H1 (cell line): ENCODE measurements at regions not wholly inside any gene's neighbourhood (a gene's known extent, or its start where the extent isn't known, plus 50 kb on each side); places are given as distances from the start of the nearest gene placed in this dataset.

Experiments
- CHD2 ChIP-seq: IDR thresholded peaks from 2 replicates; pipeline ENCODE4 v1.6.1; 2012; ENCODE audit warnings: low read length, improper control_type of control experiment
- EP300 ChIP-seq, 2 experiments: IDR thresholded peaks; 1 replicate in 1 of 2; 2 replicates in 1 of 2; pipeline ENCODE4 v1.6.1; 2011 to 2012; ENCODE audit warnings: low read depth in 2 of 2, low read length in 2 of 2, mild to moderate bottlenecking in 2 of 2, borderline replicate concordance in 1 of 2, inconsistent platforms in 1 of 2, moderate library complexity in 1 of 2
- FOSL1 ChIP-seq: IDR thresholded peaks from 2 replicates; pipeline ENCODE4 v1.6.1; 2011; ENCODE audit warnings: mild to moderate bottlenecking, low read depth, low read length, moderate library complexity; ENCODE audit not compliant: insufficient read depth
- JUND ChIP-seq: IDR thresholded peaks from 2 replicates; pipeline ENCODE4 v1.6.1; 2011; ENCODE audit warnings: mild to moderate bottlenecking, improper control_type of control experiment, low read length
- RNF2 ChIP-seq: fragments of 200-900, 300-1000 bp; sonication (generic); IDR thresholded peaks from 2 replicates; pipeline ENCODE4 v1.7.1; 2016; ENCODE audit warnings: borderline replicate concordance, low read depth, mild to moderate bottlenecking, antibody characterized with exemption, low read length; ENCODE audit not compliant: poor library complexity, severe bottlenecking; ENCODE audit errors: missing control alignments
- SP1 ChIP-seq: IDR thresholded peaks from 2 replicates; pipeline ENCODE4 v1.6.1; 2011; ENCODE audit warnings: low read depth, low read length
- TEAD4 ChIP-seq: IDR thresholded peaks from 2 replicates; pipeline ENCODE4 v1.6.1; 2012; ENCODE audit warnings: low read depth, low read length, inconsistent platforms, mixed read lengths
- ZNF274 ChIP-seq: IDR thresholded peaks from 2 replicates; pipeline ENCODE4 v1.7.0; 2012; ENCODE audit warnings: low read length, borderline replicate concordance; ENCODE audit errors: extremely low read depth
- TF ChIP-seq, protein P1 (sequence below): fragments of 300-600 bp; sonication (generic); IDR thresholded peaks from 2 replicates; pipeline ENCODE4 v1.7.1; 2012; ENCODE audit warnings: low read length, moderate library complexity, mild to moderate bottlenecking, inconsistent platforms; ENCODE audit not compliant: insufficient replicate concordance
- TF ChIP-seq, protein P2 (sequence below): IDR thresholded peaks from 2 replicates; pipeline ENCODE4 v1.6.1; 2012; ENCODE audit warnings: inconsistent platforms

DNA sequence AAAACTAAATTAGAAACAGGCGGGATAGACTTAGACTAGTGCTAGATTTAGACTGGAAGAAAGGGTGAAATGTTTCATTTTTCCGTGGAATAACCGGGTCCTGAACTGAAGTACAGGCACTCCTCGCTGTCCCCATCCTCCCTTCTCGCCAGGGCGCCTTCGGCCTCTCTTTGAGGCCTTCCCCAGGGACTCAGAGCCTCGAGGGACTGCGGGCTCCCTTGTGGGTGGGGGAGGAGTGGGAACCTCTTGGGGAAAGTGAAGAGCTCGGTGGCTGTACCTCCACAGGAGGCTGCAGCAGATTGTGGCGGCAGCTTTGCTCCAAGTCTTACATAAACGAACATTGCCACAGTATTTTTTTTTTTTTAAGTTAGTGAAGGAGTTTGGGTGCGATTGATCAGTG lies 1988.8 kb upstream of the FLRT2 start (continued):
- TF ChIP-seq, protein P1, sequence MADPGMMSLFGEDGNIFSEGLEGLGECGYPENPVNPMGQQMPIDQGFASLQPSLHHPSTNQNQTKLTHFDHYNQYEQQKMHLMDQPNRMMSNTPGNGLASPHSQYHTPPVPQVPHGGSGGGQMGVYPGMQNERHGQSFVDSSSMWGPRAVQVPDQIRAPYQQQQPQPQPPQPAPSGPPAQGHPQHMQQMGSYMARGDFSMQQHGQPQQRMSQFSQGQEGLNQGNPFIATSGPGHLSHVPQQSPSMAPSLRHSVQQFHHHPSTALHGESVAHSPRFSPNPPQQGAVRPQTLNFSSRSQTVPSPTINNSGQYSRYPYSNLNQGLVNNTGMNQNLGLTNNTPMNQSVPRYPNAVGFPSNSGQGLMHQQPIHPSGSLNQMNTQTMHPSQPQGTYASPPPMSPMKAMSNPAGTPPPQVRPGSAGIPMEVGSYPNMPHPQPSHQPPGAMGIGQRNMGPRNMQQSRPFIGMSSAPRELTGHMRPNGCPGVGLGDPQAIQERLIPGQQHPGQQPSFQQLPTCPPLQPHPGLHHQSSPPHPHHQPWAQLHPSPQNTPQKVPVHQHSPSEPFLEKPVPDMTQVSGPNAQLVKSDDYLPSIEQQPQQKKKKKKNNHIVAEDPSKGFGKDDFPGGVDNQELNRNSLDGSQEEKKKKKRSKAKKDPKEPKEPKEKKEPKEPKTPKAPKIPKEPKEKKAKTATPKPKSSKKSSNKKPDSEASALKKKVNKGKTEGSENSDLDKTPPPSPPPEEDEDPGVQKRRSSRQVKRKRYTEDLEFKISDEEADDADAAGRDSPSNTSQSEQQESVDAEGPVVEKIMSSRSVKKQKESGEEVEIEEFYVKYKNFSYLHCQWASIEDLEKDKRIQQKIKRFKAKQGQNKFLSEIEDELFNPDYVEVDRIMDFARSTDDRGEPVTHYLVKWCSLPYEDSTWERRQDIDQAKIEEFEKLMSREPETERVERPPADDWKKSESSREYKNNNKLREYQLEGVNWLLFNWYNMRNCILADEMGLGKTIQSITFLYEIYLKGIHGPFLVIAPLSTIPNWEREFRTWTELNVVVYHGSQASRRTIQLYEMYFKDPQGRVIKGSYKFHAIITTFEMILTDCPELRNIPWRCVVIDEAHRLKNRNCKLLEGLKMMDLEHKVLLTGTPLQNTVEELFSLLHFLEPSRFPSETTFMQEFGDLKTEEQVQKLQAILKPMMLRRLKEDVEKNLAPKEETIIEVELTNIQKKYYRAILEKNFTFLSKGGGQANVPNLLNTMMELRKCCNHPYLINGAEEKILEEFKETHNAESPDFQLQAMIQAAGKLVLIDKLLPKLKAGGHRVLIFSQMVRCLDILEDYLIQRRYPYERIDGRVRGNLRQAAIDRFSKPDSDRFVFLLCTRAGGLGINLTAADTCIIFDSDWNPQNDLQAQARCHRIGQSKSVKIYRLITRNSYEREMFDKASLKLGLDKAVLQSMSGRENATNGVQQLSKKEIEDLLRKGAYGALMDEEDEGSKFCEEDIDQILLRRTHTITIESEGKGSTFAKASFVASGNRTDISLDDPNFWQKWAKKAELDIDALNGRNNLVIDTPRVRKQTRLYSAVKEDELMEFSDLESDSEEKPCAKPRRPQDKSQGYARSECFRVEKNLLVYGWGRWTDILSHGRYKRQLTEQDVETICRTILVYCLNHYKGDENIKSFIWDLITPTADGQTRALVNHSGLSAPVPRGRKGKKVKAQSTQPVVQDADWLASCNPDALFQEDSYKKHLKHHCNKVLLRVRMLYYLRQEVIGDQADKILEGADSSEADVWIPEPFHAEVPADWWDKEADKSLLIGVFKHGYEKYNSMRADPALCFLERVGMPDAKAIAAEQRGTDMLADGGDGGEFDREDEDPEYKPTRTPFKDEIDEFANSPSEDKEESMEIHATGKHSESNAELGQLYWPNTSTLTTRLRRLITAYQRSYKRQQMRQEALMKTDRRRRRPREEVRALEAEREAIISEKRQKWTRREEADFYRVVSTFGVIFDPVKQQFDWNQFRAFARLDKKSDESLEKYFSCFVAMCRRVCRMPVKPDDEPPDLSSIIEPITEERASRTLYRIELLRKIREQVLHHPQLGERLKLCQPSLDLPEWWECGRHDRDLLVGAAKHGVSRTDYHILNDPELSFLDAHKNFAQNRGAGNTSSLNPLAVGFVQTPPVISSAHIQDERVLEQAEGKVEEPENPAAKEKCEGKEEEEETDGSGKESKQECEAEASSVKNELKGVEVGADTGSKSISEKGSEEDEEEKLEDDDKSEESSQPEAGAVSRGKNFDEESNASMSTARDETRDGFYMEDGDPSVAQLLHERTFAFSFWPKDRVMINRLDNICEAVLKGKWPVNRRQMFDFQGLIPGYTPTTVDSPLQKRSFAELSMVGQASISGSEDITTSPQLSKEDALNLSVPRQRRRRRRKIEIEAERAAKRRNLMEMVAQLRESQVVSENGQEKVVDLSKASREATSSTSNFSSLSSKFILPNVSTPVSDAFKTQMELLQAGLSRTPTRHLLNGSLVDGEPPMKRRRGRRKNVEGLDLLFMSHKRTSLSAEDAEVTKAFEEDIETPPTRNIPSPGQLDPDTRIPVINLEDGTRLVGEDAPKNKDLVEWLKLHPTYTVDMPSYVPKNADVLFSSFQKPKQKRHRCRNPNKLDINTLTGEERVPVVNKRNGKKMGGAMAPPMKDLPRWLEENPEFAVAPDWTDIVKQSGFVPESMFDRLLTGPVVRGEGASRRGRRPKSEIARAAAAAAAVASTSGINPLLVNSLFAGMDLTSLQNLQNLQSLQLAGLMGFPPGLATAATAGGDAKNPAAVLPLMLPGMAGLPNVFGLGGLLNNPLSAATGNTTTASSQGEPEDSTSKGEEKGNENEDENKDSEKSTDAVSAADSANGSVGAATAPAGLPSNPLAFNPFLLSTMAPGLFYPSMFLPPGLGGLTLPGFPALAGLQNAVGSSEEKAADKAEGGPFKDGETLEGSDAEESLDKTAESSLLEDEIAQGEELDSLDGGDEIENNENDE, result no peak
- no peak for TF ChIP-seq TEAD4
- no peak for TF ChIP-seq RNF2
- TF ChIP-seq SP1, result no peak
- TF ChIP-seq EP300 (IDR thresholded peaks at IDR 0.05; ENCODE audit: borderline replicate concordance in 1 of 2, low read depth in 2 of 2, low read length in 2 of 2), result no peak
- TF ChIP-seq JUND, result no peak
- TF ChIP-seq CHD2, result no peak
- TF ChIP-seq, protein P2, sequence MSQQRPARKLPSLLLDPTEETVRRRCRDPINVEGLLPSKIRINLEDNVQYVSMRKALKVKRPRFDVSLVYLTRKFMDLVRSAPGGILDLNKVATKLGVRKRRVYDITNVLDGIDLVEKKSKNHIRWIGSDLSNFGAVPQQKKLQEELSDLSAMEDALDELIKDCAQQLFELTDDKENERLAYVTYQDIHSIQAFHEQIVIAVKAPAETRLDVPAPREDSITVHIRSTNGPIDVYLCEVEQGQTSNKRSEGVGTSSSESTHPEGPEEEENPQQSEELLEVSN, result no peak
- no peak for TF ChIP-seq ZNF274
- no peak for TF ChIP-seq FOSL1
